Activated naive CD8-positive, alpha-beta T cell (primary cell): ENCODE measurements at regions not wholly inside any gene's neighbourhood (a gene's known extent, or its start where the extent isn't known, plus 50 kb on each side); places are given as distances from the start of the nearest gene placed in this dataset.

ENCODE experiments used
- H3K27ac Mint-ChIP-seq: one replicate; pipeline ENCODE4 v1.8.0; 2021; ENCODE audit warnings: mixed read lengths
- H3K27me3 Mint-ChIP-seq: one replicate; pipeline ENCODE4 v1.8.0; 2021; ENCODE audit warnings: mixed read lengths
- H3K36me3 Mint-ChIP-seq: one replicate; pipeline ENCODE4 v1.8.0; 2021; ENCODE audit warnings: mixed read lengths
- H3K4me1 Mint-ChIP-seq: one replicate; pipeline ENCODE4 v1.8.0; 2021; ENCODE audit warnings: low read depth, mixed read lengths
- H3K4me3 Mint-ChIP-seq: one replicate; pipeline ENCODE4 v1.8.0; 2021; ENCODE audit warnings: mild to moderate bottlenecking, mixed read lengths
- H3K9me3 Mint-ChIP-seq: one replicate; pipeline ENCODE4 v1.8.0; 2021; ENCODE audit warnings: low read depth, mixed read lengths

DNA sequence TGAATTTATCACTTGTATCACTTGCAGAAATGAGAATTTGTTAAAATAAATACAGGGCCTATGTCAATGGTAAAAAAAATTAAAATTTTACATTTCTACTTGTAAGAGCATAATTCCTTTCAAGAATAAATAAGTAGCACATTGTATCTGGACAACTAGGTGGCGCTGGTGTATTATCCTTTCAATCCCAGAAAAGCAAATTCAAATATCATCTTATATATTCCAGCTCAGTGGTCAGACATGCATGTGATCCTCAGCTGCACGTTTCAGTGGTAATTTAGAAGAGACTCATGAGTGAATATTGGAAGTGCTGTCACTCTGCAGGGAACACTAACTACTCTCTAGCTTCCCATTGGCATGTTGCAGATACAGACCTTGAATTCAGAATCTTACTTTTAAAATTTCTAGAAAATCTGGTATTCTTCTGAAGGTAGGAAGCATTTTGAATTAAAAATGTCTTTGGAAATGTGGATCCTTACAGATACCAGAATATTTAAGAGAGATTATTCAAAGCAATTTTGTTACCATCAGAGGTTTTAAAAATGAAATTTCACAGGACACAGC lies 1414.7 kb upstream of the TENM3 start:
- H3K36me3 Mint-ChIP-seq = no peaks in the 10 kb centered on the region
- H3K4me3 Mint-ChIP-seq = no peak overlapping the region
- no peak overlapping the region for H3K27ac Mint-ChIP-seq
- H3K27me3 Mint-ChIP-seq = no peaks in the 10 kb centered on the region
- H3K9me3 Mint-ChIP-seq = no peaks in the 10 kb centered on the region
- no peaks in the 10 kb centered on the region for H3K4me1 Mint-ChIP-seq

DNA sequence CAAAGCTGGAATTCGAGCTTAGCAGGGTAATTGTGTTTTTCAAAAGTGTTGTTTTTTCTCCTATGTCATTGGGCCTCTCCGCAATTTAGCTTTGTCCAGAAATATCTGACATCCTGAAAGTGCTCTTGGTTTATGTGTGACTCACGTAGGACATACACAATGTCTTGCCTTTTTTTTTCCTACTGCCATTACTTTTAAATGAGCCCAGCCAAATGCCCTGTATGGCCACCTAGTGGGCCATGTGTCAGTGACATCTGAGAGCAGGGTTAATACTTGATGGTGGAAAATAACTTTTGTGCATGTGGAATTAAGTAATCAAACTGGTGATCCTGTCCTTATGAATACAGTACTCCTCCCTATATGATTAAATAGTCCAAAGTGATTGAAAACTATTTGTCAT lies 1411.1 kb upstream of the TENM3 start:
- H3K36me3 Mint-ChIP-seq = no peaks in the 10 kb centered on the region
- no peaks in the 10 kb centered on the region for H3K4me1 Mint-ChIP-seq
- no peak overlapping the region for H3K4me3 Mint-ChIP-seq
- no peaks in the 10 kb centered on the region for H3K9me3 Mint-ChIP-seq
- H3K27me3 Mint-ChIP-seq = no peaks in the 10 kb centered on the region
- no peak overlapping the region for H3K27ac Mint-ChIP-seq

DNA sequence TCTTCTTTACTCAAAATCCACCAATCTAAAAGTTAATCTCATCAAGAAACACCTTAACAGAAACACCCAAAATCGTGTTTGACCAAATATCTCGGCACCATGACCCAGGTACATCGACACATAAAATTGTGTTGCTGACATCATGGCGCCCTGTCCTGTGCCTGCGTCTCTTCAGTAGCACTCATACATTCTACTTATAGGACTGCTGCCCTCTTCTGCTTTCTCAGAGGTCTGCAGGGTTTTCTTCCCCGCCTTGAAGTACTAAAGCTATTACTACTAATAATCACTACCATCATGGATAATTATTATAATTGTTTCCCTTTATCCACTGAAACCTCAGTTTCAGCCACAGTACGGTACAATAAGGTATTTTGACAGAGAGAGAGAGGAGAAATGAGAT lies 1403.1 kb upstream of the TENM3 start:
- Mint-ChIP-seq H3K4me1 (no peaks in the 10 kb centered on the region), H3K27me3 (no peaks in the 10 kb centered on the region), H3K27ac (no peak overlapping the region), H3K36me3 (no peaks in the 10 kb centered on the region), H3K9me3 (no peaks in the 10 kb centered on the region), H3K4me3 (no peak overlapping the region)

DNA sequence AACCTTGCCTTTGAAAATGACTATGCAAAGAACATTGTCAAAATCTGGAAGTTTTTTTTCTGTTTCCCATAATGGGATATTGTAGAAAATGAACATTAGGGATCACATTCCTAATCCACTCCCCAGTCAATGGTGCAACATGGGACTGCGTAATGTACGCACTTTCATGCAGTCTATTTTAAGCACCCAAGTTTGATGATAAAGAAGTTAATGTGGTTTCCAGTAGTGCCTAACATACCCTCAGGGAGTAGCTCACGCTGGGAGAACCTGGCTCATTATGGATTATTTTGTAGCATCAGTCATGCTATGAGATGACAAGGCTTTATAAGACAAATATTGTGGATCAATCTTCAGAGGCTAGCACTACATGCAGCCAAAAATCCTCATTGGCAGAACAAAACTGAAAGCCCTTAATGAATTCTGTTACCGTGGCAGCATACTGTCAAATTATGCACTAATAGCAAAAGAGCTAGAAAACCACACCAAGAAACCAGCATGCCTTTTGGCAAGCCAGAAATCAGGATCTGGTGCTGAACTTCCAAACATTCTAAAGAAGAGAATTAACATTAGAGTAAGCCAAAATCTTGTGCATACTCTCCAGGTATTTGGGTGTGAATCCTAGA lies 1392.8 kb upstream of the TENM3 start:
- H3K9me3 Mint-ChIP-seq = peaks cover 3% of the 10 kb centered on the region
- H3K4me1 Mint-ChIP-seq = no peaks in the 10 kb centered on the region
- H3K27me3 Mint-ChIP-seq = peaks cover 2% of the 10 kb centered on the region
- H3K27ac Mint-ChIP-seq = no peak overlapping the region
- H3K4me3 Mint-ChIP-seq = no peak overlapping the region
- no peaks in the 10 kb centered on the region for H3K36me3 Mint-ChIP-seq

DNA sequence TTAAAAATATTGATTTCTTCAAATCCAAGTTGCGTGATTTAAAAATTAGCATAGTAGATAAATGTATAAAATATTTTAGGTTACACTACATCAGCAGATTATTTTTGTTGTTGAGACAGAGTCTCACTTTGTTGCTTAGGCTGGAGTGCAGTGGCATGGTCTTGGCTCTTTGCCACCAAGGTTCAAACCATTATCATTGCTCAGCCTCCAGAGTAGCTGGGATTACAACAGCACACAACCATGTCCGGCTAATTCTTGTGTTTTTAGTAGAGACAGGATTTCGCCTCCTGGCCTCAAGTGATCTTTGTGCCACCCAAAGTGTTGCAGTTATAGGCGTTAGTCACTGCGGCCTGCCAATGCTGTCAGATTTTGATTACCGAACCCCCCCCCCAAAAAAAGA lies 1390.5 kb upstream of the TENM3 start:
- Mint-ChIP-seq H3K4me1 (no peaks in the 10 kb centered on the region), H3K27ac (no peak overlapping the region), H3K4me3 (no peak overlapping the region)

DNA sequence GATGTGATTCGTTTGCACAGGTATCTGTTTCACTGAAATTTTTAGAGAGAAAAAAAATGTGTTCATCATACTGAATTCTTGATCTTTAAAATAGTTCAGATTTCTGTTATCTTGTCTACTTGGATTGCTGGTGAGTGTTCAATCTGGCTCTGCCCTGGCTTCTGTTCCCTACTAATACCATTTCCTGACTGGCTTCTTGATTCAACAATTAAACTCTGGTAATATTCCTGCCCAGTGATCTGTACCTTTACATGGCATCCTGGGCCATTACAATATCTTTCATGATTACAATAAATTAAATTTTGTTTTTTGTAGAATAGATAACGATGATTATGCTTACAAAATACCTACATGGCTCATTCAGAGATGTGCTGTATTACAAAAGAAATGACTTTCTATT lies 1388.0 kb upstream of the TENM3 start:
- no peak overlapping the region for H3K4me3 Mint-ChIP-seq
- H3K27me3 Mint-ChIP-seq = no peaks in the 10 kb centered on the region
- no peaks in the 10 kb centered on the region for H3K4me1 Mint-ChIP-seq
- H3K9me3 Mint-ChIP-seq = peaks cover 7% of the 10 kb centered on the region
- H3K27ac Mint-ChIP-seq = no peak overlapping the region
- H3K36me3 Mint-ChIP-seq = no peaks in the 10 kb centered on the region

More for the DNA sequence above, 1390.5 kb upstream of the TENM3 start:
- Mint-ChIP-seq H3K27me3 (peaks cover 2% of the 10 kb centered on the region), H3K36me3 (no peaks in the 10 kb centered on the region), H3K9me3 (peaks cover 7% of the 10 kb centered on the region)

DNA sequence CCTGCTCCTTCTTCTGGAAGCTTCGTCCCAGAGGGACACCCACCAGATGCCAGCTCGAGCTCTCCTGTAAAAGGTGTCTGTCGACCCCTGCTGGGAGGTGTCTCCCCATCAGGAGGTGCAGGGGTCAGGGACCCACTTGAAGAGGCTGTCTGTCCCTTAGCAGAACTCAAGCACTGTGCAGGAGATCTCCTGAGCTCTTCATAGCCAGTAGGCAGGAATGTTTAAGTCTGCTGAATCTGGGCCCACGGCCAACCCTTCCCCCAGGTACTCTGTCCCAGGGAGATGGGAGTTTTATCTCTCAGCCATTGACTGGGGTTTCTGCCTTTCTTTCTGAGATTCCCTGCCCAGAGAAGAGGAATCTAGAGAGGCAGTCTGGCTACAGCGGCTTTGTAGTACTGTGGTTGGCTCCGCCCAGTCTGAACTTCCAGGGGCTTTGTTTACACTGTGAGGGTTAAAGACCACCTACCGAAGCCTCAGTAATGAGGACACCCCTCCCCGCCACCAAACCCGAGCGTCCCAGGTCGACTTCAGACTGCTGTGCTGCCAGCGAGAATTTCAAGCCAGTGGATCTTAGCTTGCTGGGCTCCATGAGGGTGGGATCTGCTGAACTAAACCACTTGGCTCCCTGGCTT lies 1383.0 kb upstream of the TENM3 start:
- no peaks in the 10 kb centered on the region for H3K36me3 Mint-ChIP-seq
- no peak overlapping the region for H3K27ac Mint-ChIP-seq
- H3K9me3 Mint-ChIP-seq = peaks cover 12% of the 10 kb centered on the region
- no peaks in the 10 kb centered on the region for H3K4me1 Mint-ChIP-seq
- H3K27me3 Mint-ChIP-seq = no peaks in the 10 kb centered on the region
- no peak overlapping the region for H3K4me3 Mint-ChIP-seq

DNA sequence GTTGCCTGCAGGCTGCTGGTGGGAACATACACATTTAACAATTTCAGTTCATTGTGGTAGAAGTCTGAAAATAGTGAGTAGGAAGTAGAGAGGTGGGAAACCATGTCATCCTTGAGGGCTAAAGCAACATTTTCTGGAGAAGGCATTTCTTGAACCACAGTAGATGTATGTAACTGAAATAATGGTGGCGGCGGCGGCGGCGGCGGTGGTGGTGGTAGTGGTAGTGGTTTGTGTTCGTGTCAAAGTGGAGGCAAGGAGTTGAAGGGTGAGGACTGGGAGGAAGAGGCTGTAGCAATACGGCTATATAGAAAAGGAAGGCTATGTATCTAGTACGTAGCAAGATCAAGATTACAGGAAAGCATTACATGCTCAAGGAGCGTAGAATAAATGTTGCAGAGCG lies 1381.6 kb upstream of the TENM3 start:
- Mint-ChIP-seq H3K27ac (no peak overlapping the region), H3K4me1 (no peaks in the 10 kb centered on the region), H3K36me3 (no peaks in the 10 kb centered on the region), H3K9me3 (peaks cover 12% of the 10 kb centered on the region), H3K27me3 (no peaks in the 10 kb centered on the region), H3K4me3 (no peak overlapping the region)

DNA sequence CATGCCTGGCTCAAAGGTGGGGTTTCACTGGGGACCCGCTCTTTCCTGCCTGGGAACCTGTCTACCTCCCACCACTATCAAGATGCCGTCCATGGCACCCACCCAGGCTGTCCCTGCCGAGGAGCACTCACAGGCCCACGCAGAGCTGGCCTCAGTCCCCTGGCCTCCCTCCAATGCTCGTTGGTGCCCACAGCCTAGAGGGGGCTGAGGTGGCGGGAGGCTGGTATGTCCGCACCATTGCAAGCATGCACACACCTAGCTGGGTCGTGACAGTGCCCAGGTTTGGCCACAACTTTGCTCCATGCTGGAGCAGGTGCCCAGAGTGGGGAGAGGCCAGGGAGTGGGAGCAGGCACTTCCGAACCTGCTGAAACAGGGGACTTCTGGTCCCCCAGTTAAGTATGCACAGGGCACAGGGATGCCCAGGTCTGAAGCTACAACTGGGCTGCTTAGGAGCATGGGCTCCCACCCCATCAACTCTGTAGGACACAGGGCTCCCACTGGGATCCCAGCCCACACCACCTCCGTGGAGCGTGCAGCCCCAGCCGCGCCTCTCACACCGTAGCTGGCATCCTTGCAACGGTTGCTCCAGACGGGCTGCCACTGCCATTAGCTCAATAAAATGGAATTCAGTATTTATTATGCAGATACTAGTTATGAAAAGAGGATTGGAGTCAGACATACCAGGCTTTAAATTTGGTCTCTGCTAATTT lies 1376.1 kb upstream of the TENM3 start:
- Mint-ChIP-seq H3K27ac (no peak overlapping the region), H3K4me1 (no peaks in the 10 kb centered on the region), H3K9me3 (peaks cover 10% of the 10 kb centered on the region), H3K27me3 (no peaks in the 10 kb centered on the region), H3K36me3 (no peaks in the 10 kb centered on the region), H3K4me3 (no peak overlapping the region)

DNA sequence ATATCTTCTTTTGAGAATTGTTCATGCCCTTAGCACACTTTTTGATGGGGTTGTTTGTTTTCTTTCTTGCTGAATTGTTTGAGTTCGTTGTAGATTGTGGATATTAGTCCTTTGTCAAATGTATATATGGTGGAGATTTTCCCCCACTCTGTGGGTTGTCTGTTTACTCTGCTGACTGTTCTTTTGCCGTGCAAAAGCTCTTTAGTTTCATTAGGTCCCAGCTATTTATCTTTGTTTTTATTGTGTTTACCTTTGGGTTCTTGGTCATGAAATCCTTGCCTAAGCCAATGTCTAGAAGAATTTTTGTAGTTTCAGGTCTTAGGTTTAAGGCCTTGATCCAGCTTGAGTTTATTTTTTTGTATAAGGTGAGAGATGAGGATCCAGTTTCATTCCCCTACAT lies 1372.6 kb upstream of the TENM3 start:
- Mint-ChIP-seq H3K27ac (no peak overlapping the region), H3K4me3 (no peak overlapping the region), H3K36me3 (no peaks in the 10 kb centered on the region), H3K4me1 (no peaks in the 10 kb centered on the region), H3K9me3 (peaks cover 23% of the 10 kb centered on the region), H3K27me3 (no peaks in the 10 kb centered on the region)

DNA sequence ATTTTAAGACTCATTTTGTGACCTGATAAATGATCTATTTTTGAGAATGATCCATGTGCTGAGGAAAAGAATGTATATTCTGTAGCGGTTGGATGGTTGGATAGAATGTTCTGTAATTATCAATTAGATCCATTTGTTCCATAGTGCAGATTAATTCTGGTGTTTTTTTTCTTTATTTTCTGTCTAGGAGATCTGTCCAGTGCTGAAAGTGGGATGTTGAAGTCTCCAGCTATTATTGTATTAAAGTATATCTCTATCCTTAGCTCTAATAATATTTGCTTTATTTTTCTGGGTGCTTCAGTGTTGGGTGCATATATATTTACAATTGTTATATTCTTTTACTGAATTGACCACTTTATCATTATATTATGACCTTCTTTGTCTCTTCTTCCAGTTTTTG lies 1344.9 kb upstream of the TENM3 start:
- Mint-ChIP-seq H3K27ac (no peak overlapping the region), H3K4me1 (no peaks in the 10 kb centered on the region), H3K27me3 (no peaks in the 10 kb centered on the region), H3K36me3 (no peaks in the 10 kb centered on the region), H3K4me3 (no peak overlapping the region), H3K9me3 (peaks cover 11% of the 10 kb centered on the region)

DNA sequence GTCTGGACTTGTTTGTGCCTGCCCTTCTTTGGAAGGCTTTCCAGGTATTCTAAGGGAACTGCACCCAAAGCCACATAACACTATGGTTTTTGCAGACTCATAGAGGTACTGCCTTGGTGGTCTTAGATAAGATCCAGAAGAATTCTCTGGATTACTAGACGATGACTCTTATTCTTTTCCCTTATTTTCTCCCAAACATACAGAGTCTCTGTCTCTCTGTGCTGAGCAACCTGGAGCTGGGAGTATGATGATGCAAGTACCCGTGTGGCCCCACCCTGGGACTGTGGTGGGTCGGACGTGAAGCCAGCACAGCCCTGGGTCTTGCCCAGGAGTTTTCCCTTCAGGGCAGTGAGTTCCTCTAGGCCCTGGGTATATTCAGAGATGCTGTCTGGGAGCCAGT lies 1342.4 kb upstream of the TENM3 start:
- Mint-ChIP-seq H3K4me1 (no peaks in the 10 kb centered on the region), H3K9me3 (peaks cover 11% of the 10 kb centered on the region), H3K36me3 (no peaks in the 10 kb centered on the region), H3K4me3 (no peak overlapping the region), H3K27ac (no peak overlapping the region), H3K27me3 (no peaks in the 10 kb centered on the region)

DNA sequence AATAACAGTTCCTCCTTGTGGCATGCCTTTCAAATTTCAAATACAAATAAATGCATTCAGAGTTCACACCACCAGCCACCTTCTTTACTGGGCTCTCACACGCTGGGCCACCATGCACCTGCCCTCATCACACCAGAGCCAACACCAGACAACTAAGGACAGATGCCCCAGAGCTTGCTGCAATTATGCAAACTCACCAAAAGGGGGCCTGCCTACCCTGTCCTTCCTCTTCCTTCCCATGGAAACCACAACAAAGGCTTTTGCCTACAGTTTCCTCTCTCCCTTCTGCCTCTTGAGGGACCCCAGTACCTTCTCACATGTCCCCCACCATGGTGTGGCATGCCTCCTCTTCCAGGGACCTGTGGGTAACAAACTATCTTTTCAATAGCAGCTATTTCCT lies 1333.9 kb upstream of the TENM3 start:
- no peaks in the 10 kb centered on the region for H3K4me1 Mint-ChIP-seq
- no peak overlapping the region for H3K4me3 Mint-ChIP-seq
- H3K27me3 Mint-ChIP-seq = no peaks in the 10 kb centered on the region
- no peaks in the 10 kb centered on the region for H3K9me3 Mint-ChIP-seq
- H3K36me3 Mint-ChIP-seq = no peaks in the 10 kb centered on the region
- H3K27ac Mint-ChIP-seq = no peak overlapping the region

DNA sequence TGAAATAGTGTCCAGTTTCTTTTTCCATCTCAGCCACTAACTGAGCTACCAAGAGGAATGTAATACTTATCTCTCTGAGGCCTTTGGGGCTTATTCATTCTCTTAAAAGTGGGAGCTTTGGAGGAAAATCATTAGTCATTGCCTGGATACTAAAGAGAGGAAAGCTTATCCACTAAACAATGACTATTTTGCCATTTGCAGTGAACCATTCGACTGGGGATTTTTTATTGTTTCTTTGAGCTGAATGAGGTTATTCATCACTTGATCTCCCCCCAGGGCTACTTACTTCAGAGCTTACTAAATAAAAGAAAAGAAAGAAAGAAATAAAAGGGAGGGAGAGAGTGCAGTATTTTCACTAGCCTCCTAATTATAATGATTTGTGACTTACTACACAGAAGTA lies 1329.5 kb upstream of the TENM3 start:
- no peak overlapping the region for H3K27ac Mint-ChIP-seq
- no peaks in the 10 kb centered on the region for H3K9me3 Mint-ChIP-seq
- H3K36me3 Mint-ChIP-seq = no peaks in the 10 kb centered on the region
- no peaks in the 10 kb centered on the region for H3K4me1 Mint-ChIP-seq
- H3K27me3 Mint-ChIP-seq = no peaks in the 10 kb centered on the region
- no peak overlapping the region for H3K4me3 Mint-ChIP-seq

DNA sequence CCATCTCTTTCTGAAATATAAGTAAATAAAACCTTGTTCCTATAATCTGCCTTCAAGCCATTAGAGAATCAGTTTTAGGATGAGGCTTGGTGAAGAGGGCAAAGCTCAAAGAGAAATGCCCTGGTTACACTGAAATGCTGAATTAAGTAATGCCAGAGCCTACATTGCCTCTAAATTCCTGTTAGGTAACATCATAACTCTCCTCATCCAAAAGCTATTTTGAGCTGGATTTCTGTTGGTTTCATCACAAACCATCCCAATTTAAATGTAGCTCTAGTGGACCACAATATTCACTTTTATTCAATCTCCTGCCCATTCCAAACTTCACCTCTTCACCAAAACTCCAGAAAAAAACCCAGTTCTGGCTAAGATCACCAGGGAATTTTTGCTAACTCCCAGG lies 1319.7 kb upstream of the TENM3 start:
- Mint-ChIP-seq H3K9me3 (no peaks in the 10 kb centered on the region), H3K4me3 (no peak overlapping the region), H3K27ac (no peak overlapping the region), H3K27me3 (no peaks in the 10 kb centered on the region), H3K36me3 (no peaks in the 10 kb centered on the region), H3K4me1 (no peaks in the 10 kb centered on the region)
